ENCODE measurements at regions not wholly inside any gene's neighbourhood (a gene's known extent, or its start where the extent isn't known, plus 50 kb on each side); places are given as distances from the start of the nearest gene placed in this dataset.
A peak's percentile ranks its signal among the peaks of the same experiment; 100 is the strongest.

- Histone ChIP-seq H3K27me3 (ENCODE audit: low read depth) (no peaks in the 10 kb centered on the region), H3K4me3 (no peak overlapping the region), H3K9me3 (replicated peaks) (peaks cover 22% of the 10 kb centered on the region), H3K4me1 (peaks cover 6% of the 10 kb centered on the region), H3K27ac (replicated peaks) (peak overlapping the region; percentile 72), H3K36me3 (no peaks in the 10 kb centered on the region)
- intact Hi-C loops (cut with micrococcal nuclease), result no loop called here
- no peak for DNase-seq
- no peak for TF ChIP-seq CTCF (IDR thresholded peaks at IDR 0.05; ENCODE audit: borderline replicate concordance)
Observed at GRCh38 chr10:4043897-4044665, 259.1 kb upstream of the KLF6 start.

- Histone ChIP-seq H3K36me3 (no peaks in the 10 kb centered on the region), H3K27me3 (ENCODE audit: low read depth) (no peaks in the 10 kb centered on the region), H3K4me3 (no peak overlapping the region), H3K9me3 (replicated peaks) (peaks cover 22% of the 10 kb centered on the region), H3K27ac (replicated peaks) (no peak overlapping the region), H3K4me1 (no peaks in the 10 kb centered on the region)
- intact Hi-C loops (cut with micrococcal nuclease), result no loop called here
- TF ChIP-seq CTCF (IDR thresholded peaks at IDR 0.05; ENCODE audit: borderline replicate concordance), result no peak
- DNase-seq, result no peak
Observed at GRCh38 chr10:4041635-4042034, 256.6 kb upstream of the KLF6 start.

- H3K4me1 ChIP-seq, result peaks cover 6% of the 10 kb centered on the region
- no peak overlapping the region for H3K27ac ChIP-seq (replicated peaks)
- no peak for TF ChIP-seq CTCF (IDR thresholded peaks at IDR 0.05; ENCODE audit: borderline replicate concordance)
Observed at GRCh38 chr10:4038000-4038399, 253.0 kb upstream of the KLF6 start.

GRCh38 chr10:4035599-4035945 lies 250.6 kb upstream of the KLF6 start:
- Histone ChIP-seq H3K36me3 (no peaks in the 10 kb centered on the region), H3K4me3 (no peak overlapping the region), H3K4me1 (peaks cover 6% of the 10 kb centered on the region), H3K27ac (replicated peaks) (peak overlapping the region; percentile 59), H3K27me3 (ENCODE audit: low read depth) (no peaks in the 10 kb centered on the region), H3K9me3 (replicated peaks) (no peaks in the 10 kb centered on the region)
- intact Hi-C loops (cut with micrococcal nuclease), result no loop called here
- no peak for TF ChIP-seq CTCF (IDR thresholded peaks at IDR 0.05; ENCODE audit: borderline replicate concordance)
- DNase-seq, result no peak

More at GRCh38 chr10:4038000-4038399, 253.0 kb upstream of the KLF6 start:
- no peaks in the 10 kb centered on the region for H3K36me3 ChIP-seq
- H3K9me3 ChIP-seq (replicated peaks), result peaks cover 22% of the 10 kb centered on the region
- no peak for DNase-seq
- H3K4me3 ChIP-seq, result no peak overlapping the region
- intact Hi-C loops (cut with micrococcal nuclease), result no loop called here
- no peaks in the 10 kb centered on the region for H3K27me3 ChIP-seq (ENCODE audit: low read depth)

- Histone ChIP-seq H3K4me3 (peak overlapping the region; percentile 45), H3K9me3 (replicated peaks) (no peaks in the 10 kb centered on the region), H3K36me3 (no peaks in the 10 kb centered on the region), H3K4me1 (peaks cover 6% of the 10 kb centered on the region), H3K27ac (replicated peaks) (peak overlapping the region; percentile 59), H3K27me3 (ENCODE audit: low read depth) (no peaks in the 10 kb centered on the region)
- DNase-seq, result no peak
- intact Hi-C loops (cut with micrococcal nuclease), result no loop called here
- TF ChIP-seq CTCF (IDR thresholded peaks at IDR 0.05; ENCODE audit: borderline replicate concordance), result no peak
Observed at GRCh38 chr10:4034907-4035598, 250.0 kb upstream of the KLF6 start.

Data from left ventricle myocardium inferior (tissue), 1 donor.